Epithelial cell of esophagus (primary cell): ENCODE measurements at regions not wholly inside any gene's neighbourhood (a gene's known extent, or its start where the extent isn't known, plus 50 kb on each side); places are given as distances from the start of the nearest gene placed in this dataset.
A peak's percentile ranks its signal among the peaks of the same experiment; 100 is the strongest.

Experiments used
- DNase-seq: peaks from one replicate; pipeline ENCODE4 v3.0.0; 2010; ENCODE audit warnings: low read depth
- H3K4me3 ChIP-seq: 2 replicates; pipeline ENCODE4 v1.5.1; 2011; ENCODE audit warnings: mild to moderate bottlenecking, low read length, control low read depth
- CTCF ChIP-seq: IDR thresholded peaks from 2 replicates; pipeline ENCODE4 v1.5.1; 2011; ENCODE audit warnings: low read depth, mild to moderate bottlenecking, low read length, control low read depth, inconsistent platforms; ENCODE audit not compliant: insufficient read depth; ENCODE audit errors: missing control alignments

GRCh38 chr1:229027158-229027557 is 243.8 kb upstream of the RAB4A start:
- no peak for TF ChIP-seq CTCF
- DNase-seq = no peak
- H3K4me3 ChIP-seq = no peak overlapping the region

GRCh38 chr1:229027622-229028182 is 243.2 kb upstream of the RAB4A start:
- TF ChIP-seq CTCF = no peak

GRCh38 chr1:229028544-229028943 is 242.4 kb upstream of the RAB4A start:
- no peak overlapping the region for H3K4me3 ChIP-seq
- no peak for TF ChIP-seq CTCF
- no peak for DNase-seq

More at GRCh38 chr1:229027622-229028182, 243.2 kb upstream of the RAB4A start:
- H3K4me3 ChIP-seq = no peak overlapping the region
- peak; percentile 27 for DNase-seq

GRCh38 chr1:229028987-229029878 is 241.7 kb upstream of the RAB4A start:
- no peak for DNase-seq
- TF ChIP-seq CTCF = no peak
- H3K4me3 ChIP-seq = no peak overlapping the region

- H3K4me3 ChIP-seq = no peak overlapping the region
- DNase-seq = no peak
- TF ChIP-seq CTCF = no peak
Measured at GRCh38 chr1:229029879-229030235, 241.1 kb upstream of the RAB4A start.

GRCh38 chr1:229030630-229031029 is 240.3 kb upstream of the RAB4A start:
- no peak for TF ChIP-seq CTCF
- H3K4me3 ChIP-seq = no peak overlapping the region
- no peak for DNase-seq
